ENCODE measurements at regions not wholly inside any gene's neighbourhood (a gene's known extent, or its start where the extent isn't known, plus 50 kb on each side); places are given as distances from the start of the nearest gene placed in this dataset.
"Not testable (repeated sequence)": the region's sequence is repeated elsewhere in the genome, so short reads cannot be mapped to it uniquely, and the experiment has no call there.

- DNase-seq: no peak
Measured at GRCh38 chr9:30289435-30289834, 2095.0 kb upstream of the ACO1 start.

- not testable (repeated sequence) for DNase-seq
Measured at GRCh38 chr9:30292026-30292425, 2092.4 kb upstream of the ACO1 start.

GRCh38 chr9:30293231-30293630, 2091.2 kb upstream of the ACO1 start:
- no peak for DNase-seq

GRCh38 chr9:30299126-30299780, 2085.2 kb upstream of the ACO1 start:
- no peak for DNase-seq

GRCh38 chr9:30301271-30301963, 2083.0 kb upstream of the ACO1 start:
- peak; percentile 7 for DNase-seq

- no peak for DNase-seq
Measured at GRCh38 chr9:30310711-30311110, 2073.7 kb upstream of the ACO1 start.

GRCh38 chr9:30329431-30329830, 2055.0 kb upstream of the ACO1 start:
- no peak for DNase-seq

- DNase-seq: no peak
Measured at GRCh38 chr9:30348904-30349303, 2035.5 kb upstream of the ACO1 start.

- no peak for DNase-seq
Measured at GRCh38 chr9:30349526-30350513, 2034.6 kb upstream of the ACO1 start.

GRCh38 chr9:30356221-30356620, 2028.2 kb upstream of the ACO1 start:
- DNase-seq: no peak

- DNase-seq: no peak
Measured at GRCh38 chr9:30362373-30362772, 2022.1 kb upstream of the ACO1 start.

GRCh38 chr9:30366140-30366539, 2018.3 kb upstream of the ACO1 start:
- DNase-seq: not testable (repeated sequence)

- no peak for DNase-seq
Measured at GRCh38 chr9:30382271-30382670, 2002.2 kb upstream of the ACO1 start.

GRCh38 chr9:30410273-30410672, 1974.2 kb upstream of the ACO1 start:
- DNase-seq: no peak

GRCh38 chr9:30411571-30411970, 1972.9 kb upstream of the ACO1 start:
- no peak for DNase-seq

- DNase-seq: no peak
Measured at GRCh38 chr9:30459156-30459555, 1925.3 kb upstream of the ACO1 start.

- DNase-seq: no peak
Measured at GRCh38 chr9:30476826-30477225, 1907.6 kb upstream of the ACO1 start.

- no peak for DNase-seq
Measured at GRCh38 chr9:30478684-30479083, 1905.8 kb upstream of the ACO1 start.

- no peak for DNase-seq
Measured at GRCh38 chr9:30482499-30482898, 1901.9 kb upstream of the ACO1 start.

- no peak for DNase-seq
Measured at GRCh38 chr9:30484690-30485089, 1899.8 kb upstream of the ACO1 start.

- DNase-seq: no peak
Measured at GRCh38 chr9:30504502-30504905, 1879.9 kb upstream of the ACO1 start.

- DNase-seq: no peak
Measured at GRCh38 chr9:30505311-30505710, 1879.1 kb upstream of the ACO1 start.

GRCh38 chr9:30506749-30507148, 1877.7 kb upstream of the ACO1 start:
- no peak for DNase-seq

GRCh38 chr9:30507166-30507565, 1877.3 kb upstream of the ACO1 start:
- DNase-seq: no peak
